ENCODE measurements at regions not wholly inside any gene's neighbourhood (a gene's known extent, or its start where the extent isn't known, plus 50 kb on each side); places are given as distances from the start of the nearest gene placed in this dataset.
"Not testable (repeated sequence)": the region's sequence is repeated elsewhere in the genome, so short reads cannot be mapped to it uniquely, and the experiment has no call there.

- TF ChIP-seq, protein P1, sequence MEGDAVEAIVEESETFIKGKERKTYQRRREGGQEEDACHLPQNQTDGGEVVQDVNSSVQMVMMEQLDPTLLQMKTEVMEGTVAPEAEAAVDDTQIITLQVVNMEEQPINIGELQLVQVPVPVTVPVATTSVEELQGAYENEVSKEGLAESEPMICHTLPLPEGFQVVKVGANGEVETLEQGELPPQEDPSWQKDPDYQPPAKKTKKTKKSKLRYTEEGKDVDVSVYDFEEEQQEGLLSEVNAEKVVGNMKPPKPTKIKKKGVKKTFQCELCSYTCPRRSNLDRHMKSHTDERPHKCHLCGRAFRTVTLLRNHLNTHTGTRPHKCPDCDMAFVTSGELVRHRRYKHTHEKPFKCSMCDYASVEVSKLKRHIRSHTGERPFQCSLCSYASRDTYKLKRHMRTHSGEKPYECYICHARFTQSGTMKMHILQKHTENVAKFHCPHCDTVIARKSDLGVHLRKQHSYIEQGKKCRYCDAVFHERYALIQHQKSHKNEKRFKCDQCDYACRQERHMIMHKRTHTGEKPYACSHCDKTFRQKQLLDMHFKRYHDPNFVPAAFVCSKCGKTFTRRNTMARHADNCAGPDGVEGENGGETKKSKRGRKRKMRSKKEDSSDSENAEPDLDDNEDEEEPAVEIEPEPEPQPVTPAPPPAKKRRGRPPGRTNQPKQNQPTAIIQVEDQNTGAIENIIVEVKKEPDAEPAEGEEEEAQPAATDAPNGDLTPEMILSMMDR (IDR thresholded peaks at IDR 0.05) = not testable (repeated sequence)
- TF ChIP-seq, protein P2, sequence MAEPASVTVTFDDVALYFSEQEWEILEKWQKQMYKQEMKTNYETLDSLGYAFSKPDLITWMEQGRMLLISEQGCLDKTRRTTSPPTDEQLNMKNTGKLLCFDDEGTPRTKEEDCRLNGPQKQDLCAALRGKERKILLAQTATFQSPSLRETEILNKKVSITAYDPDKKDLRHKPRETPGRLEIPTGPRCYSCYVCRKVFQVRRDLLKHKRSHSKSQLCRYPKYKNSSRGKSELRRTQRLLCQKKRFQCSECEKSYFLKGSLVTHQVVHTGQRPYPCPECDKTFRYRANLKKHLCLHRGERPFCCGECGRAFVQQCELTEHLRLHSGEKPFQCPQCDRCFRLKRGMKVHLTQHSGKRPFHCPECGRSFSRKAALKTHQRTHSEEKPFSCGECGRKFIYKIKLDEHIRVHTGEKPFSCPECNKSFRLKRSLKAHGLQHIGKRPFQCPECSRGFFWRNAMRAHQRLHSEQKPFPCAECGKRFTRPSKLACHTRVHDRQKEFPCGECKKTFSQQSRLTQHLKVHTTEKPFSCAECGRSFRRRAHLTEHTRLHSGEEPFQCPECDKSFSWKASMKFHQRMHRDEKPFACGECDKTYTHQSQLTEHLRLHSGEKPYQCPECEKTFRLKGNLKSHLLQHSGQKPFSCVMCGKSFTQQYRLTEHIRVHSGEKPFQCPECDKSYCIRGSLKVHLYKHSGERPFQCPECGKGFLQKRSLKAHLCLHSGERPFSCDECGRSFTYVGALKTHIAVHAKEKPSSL (CRISPR knock-in tag; conservative IDR thresholded peaks at IDR 0.05) = not testable (repeated sequence)
- TF ChIP-seq FOXP1 (CRISPR knock-in tag; IDR thresholded peaks at IDR 0.05; ENCODE audit: borderline replicate concordance); E2F4 (CRISPR knock-in tag; IDR thresholded peaks at IDR 0.05; ENCODE audit: borderline replicate concordance, low read depth); ZNF232 (CRISPR knock-in tag; IDR thresholded peaks at IDR 0.05); E2F5 (CRISPR knock-in tag; IDR thresholded peaks at IDR 0.05): not testable (repeated sequence)
- TF ChIP-seq, protein P3, sequence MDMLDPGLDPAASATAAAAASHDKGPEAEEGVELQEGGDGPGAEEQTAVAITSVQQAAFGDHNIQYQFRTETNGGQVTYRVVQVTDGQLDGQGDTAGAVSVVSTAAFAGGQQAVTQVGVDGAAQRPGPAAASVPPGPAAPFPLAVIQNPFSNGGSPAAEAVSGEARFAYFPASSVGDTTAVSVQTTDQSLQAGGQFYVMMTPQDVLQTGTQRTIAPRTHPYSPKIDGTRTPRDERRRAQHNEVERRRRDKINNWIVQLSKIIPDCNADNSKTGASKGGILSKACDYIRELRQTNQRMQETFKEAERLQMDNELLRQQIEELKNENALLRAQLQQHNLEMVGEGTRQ (CRISPR knock-in tag; IDR thresholded peaks at IDR 0.05) = not testable (repeated sequence)
Observed at GRCh38 chr2:204147040-204147439, 210.5 kb downstream of the ICOS start.
